Jurkat, Clone E6-1 (cell line): ENCODE measurements at regions not wholly inside any gene's neighbourhood (a gene's known extent, or its start where the extent isn't known, plus 50 kb on each side); places are given as distances from the start of the nearest gene placed in this dataset.
"Not testable (repeated sequence)": the region's sequence is repeated elsewhere in the genome, so short reads cannot be mapped to it uniquely, and the experiment has no call there.

Experiments used
- DNase-seq: peaks from one replicate; pipeline ENCODE4 v3.0.0-alpha.2; 2011; ENCODE audit warnings: low read depth, low spot score
- H3K4me3 ChIP-seq: 2 replicates; pipeline ENCODE4 v1.5.1; 2011; ENCODE audit warnings: mild to moderate bottlenecking, low read length, control low read depth, moderate library complexity

- no peak overlapping the region for H3K4me3 ChIP-seq
- DNase-seq: no peak
Measured at GRCh38 chrX:81857192-81857591, 655.3 kb downstream of the SH3BGRL start.

DNA sequence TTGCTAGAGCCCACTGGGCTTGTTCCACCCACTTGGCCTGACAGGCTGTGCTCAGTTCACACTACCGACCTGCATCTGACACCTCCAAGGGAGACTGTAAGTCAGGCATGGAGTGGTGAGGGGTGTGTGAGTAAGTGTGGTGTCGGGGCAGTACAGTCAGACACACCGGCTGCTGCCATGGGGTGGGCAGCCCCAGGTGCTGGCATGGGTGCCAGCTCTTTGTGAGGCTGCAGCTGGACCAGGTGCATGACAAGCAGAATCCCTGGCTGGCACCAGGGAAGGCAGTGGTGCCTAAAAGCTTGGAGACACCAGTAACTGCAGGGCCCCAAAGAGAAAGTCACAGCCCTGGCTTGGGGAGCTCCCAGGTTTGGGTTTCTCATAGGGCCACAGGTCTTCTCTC is 665.0 kb downstream of the SH3BGRL start:
- H3K4me3 ChIP-seq: no peak overlapping the region
- no peak for DNase-seq

- no peak overlapping the region for H3K4me3 ChIP-seq
- no peak for DNase-seq
Measured at GRCh38 chrX:81868979-81869378, 667.1 kb downstream of the SH3BGRL start.

GRCh38 chrX:81874807-81875206 is 672.9 kb downstream of the SH3BGRL start:
- no peak for DNase-seq
- H3K4me3 ChIP-seq: no peak overlapping the region

DNA sequence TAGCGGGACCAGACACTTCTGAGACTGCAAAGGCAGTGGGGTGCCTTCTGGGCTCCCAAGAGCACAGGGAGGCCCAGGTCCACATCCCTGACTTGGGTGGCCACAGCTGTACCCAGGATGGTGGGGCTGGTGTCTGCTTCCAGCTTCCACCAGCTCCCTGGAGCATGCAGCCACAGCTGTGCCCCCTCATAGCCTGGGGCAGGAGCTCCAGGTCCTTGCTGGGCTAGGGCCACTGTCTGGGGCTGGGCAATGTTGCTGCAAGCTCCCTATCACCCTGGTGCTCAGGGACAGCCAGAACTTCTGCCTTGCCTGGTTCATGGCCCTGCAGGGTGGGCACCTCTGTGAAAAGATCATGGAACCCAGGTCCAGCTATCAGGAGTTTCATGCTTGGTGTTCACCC is 673.9 kb downstream of the SH3BGRL start:
- H3K4me3 ChIP-seq: no peak overlapping the region
- no peak for DNase-seq

- H3K4me3 ChIP-seq: no peak overlapping the region
Measured at GRCh38 chrX:81876437-81876836, 674.5 kb downstream of the SH3BGRL start.

GRCh38 chrX:81890521-81890920 is 688.6 kb downstream of the SH3BGRL start:
- DNase-seq: no peak
- no peak overlapping the region for H3K4me3 ChIP-seq

More at GRCh38 chrX:81876437-81876836, 674.5 kb downstream of the SH3BGRL start:
- DNase-seq: no peak

GRCh38 chrX:81900522-81900921 is 698.6 kb downstream of the SH3BGRL start:
- DNase-seq: no peak
- no peak overlapping the region for H3K4me3 ChIP-seq

DNA sequence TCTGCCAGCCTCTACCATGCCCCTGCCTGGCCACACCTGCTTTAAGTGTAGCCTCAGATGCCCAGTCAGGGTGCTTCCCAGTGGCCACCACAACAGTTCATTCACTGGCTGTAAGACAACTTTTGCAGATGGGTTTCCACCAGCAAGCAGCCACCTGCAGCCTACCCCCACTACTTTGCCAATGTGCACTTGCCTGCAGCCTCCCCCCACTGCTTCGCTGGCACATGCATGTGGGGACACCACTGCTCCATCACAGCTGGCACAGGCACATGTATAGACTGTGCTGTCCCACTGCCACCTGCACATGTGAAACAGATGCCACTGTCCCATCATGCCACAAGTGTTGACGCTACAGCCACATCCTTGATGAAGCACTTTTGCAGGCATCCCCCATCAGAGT is 723.9 kb downstream of the SH3BGRL start:
- no peak overlapping the region for H3K4me3 ChIP-seq
- DNase-seq: no peak

DNA sequence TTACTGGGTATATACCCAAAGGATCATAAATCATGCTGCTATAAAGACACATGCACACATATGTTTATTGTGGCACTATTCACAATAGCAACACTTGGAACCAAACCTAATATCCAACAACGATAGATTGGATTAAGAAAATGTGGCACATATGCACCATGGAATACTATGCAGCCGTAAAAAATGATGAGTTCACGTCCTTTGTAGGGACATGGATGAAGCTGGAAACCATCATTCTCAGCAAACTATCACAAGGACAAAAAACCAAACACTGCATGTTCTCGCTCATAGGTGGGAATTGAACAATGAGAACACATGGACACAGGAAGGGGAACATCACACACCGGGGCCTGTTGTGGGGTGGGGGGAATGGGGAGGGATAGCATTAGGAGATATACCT is 744.0 kb downstream of the SH3BGRL start:
- not testable (repeated sequence) for H3K4me3 ChIP-seq, DNase-seq

DNA sequence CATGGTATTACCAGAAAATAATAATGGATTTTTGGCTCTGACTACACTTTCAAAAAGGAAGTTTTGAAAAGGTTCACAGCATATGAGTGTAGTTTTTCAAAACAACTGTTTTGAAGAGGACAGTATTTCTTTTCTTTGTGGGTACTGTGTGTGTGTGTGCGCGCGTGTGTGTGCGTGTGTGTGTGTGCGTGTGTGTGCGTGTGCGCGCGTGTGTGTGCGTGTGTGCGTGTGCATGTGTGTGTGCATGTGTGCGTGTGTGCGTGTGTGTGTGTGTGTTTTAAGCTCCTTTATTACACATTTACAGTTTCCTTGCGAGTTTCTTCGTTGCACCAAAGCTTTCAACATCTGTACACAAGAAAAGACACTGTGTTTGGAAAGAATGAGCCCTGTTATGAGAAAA is 755.4 kb downstream of the SH3BGRL start:
- no peak for DNase-seq
- no peak overlapping the region for H3K4me3 ChIP-seq

GRCh38 chrX:81957900-81958545 is 756.1 kb downstream of the SH3BGRL start:
- H3K4me3 ChIP-seq: no peak overlapping the region
- DNase-seq: peak; percentile 38

DNA sequence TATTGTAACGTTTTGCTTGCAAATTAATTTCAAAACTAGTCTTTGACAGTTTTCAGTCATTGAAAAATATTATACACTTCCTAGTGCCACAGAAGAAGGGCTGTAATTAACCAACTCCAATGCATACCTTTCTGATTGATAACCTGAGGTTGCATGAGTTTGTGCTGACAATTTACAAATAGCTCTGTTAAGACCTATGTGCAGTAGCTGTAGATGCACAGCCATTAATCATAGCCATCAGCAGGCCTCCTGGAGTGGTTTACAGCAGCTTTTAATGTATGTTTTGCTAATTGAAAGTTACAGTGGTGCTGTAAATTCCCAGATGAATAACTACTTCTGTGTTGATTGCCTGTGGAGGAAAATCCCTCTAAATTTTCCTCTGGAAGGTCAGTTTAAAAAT is 758.1 kb downstream of the SH3BGRL start:
- no peak overlapping the region for H3K4me3 ChIP-seq
- no peak for DNase-seq

DNA sequence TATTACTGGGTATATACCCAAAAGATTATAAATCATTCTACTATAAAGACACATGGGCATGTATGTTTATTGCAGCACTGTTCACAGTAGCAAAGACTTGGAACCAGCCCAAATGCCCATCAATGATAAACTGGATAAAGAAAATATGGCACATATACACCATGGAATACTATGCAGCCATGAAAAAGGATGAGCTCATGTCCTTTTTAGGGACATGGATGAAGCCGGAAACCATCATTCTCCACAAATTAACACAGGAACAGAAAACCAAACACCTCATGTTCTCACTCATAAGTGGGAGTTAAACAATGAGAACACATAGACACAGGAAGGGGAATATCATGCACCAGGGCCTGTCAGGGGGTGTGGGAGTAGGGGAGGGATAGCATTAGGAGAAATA is 772.5 kb downstream of the SH3BGRL start:
- not testable (repeated sequence) for DNase-seq, H3K4me3 ChIP-seq

GRCh38 chrX:81979806-81980515 is 778.1 kb downstream of the SH3BGRL start:
- H3K4me3 ChIP-seq: no peak overlapping the region
- DNase-seq: no peak

GRCh38 chrX:81987217-81987616 is 785.3 kb downstream of the SH3BGRL start:
- not testable (repeated sequence) for H3K4me3 ChIP-seq, DNase-seq

DNA sequence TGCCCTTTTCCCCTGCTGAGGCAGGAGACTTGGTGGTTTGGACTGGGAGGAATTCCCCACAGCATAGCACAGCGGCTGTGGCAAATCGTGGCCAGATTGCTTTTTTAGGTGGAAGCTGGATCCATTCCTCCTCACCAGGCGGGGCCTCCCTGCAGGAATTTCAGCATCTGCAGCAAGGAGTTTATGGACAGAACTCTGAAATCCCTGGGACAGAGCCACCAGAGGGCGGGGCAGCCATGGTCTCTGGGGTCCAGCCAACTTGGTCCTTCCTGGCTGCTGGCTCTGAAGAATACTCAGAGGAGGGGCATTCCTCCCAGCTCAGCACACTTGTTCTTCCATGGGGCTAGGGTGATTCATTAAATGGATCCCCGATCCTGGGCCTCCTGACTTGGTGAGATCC is 794.3 kb downstream of the SH3BGRL start:
- DNase-seq: no peak

GRCh38 chrX:82029571-82030218 is 827.8 kb downstream of the SH3BGRL start:
- no peak for DNase-seq
- no peak overlapping the region for H3K4me3 ChIP-seq

More for the DNA sequence above, 794.3 kb downstream of the SH3BGRL start:
- no peak overlapping the region for H3K4me3 ChIP-seq

- H3K4me3 ChIP-seq: no peak overlapping the region
Measured at GRCh38 chrX:82031250-82031649, 829.3 kb downstream of the SH3BGRL start.

DNA sequence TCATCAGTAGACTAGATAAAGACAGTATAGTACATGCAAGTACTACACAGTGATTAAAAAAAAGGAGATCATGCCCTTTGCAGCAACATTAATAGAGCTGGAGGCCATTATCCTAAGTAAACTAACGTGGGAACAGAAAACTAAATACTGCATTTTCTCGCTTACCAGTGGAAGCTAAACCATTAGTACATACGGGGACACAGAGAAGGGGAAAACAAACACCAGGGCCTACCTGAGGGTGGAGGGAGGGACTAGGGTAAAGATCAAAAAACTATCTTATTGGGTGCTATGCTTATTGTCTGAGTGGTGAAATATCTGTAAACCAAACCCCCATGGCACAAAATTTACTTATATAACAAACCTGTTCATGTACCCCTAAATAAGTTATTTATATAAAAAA is 836.9 kb downstream of the SH3BGRL start:
- no peak for DNase-seq
- no peak overlapping the region for H3K4me3 ChIP-seq

More at GRCh38 chrX:82031250-82031649, 829.3 kb downstream of the SH3BGRL start:
- DNase-seq: no peak
